ENCODE measurements at regions not wholly inside any gene's neighbourhood (a gene's known extent, or its start where the extent isn't known, plus 50 kb on each side); places are given as distances from the start of the nearest gene placed in this dataset.

DNA sequence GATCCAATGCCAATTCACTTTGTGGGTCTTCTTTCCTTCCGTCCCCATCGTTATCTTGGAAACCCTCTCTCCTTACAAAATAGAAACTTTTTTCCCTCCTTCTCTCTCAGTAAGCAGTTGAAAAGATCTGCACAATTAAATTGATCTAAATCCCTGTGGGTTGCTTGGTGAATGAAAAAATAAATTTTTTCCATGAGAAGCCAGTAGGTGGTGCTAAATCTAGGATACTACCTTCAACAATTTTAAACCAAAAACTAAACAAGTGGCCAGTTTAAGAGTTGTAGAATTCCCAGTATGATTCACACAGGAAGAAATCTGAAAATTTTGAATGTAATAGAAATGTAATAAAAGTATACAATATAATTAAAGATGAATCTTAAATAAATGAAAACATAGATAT is 990.3 kb upstream of the ZNF722 start:
- TF ChIP-seq, protein P1, sequence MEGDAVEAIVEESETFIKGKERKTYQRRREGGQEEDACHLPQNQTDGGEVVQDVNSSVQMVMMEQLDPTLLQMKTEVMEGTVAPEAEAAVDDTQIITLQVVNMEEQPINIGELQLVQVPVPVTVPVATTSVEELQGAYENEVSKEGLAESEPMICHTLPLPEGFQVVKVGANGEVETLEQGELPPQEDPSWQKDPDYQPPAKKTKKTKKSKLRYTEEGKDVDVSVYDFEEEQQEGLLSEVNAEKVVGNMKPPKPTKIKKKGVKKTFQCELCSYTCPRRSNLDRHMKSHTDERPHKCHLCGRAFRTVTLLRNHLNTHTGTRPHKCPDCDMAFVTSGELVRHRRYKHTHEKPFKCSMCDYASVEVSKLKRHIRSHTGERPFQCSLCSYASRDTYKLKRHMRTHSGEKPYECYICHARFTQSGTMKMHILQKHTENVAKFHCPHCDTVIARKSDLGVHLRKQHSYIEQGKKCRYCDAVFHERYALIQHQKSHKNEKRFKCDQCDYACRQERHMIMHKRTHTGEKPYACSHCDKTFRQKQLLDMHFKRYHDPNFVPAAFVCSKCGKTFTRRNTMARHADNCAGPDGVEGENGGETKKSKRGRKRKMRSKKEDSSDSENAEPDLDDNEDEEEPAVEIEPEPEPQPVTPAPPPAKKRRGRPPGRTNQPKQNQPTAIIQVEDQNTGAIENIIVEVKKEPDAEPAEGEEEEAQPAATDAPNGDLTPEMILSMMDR (conservative IDR thresholded peaks at IDR 0.05; ENCODE audit: low read length): peak; percentile 38; the same call in 1 of the 2 replicates
- TF ChIP-seq EZH2phosphoT487 (IDR thresholded peaks at IDR 0.05; ENCODE audit: borderline replicate concordance): no peak

Measured in Loucy (cell line).